ENCODE measurements at regions not wholly inside any gene's neighbourhood (a gene's known extent, or its start where the extent isn't known, plus 50 kb on each side); places are given as distances from the start of the nearest gene placed in this dataset.

- TF ChIP-seq POLR2A (IDR thresholded peaks at IDR 0.05) (no peak), CTCF (IDR thresholded peaks at IDR 0.05) (no peak), EP300 (IDR thresholded peaks at IDR 0.05) (no peak)
These were observed 75.3 kb upstream of the COL5A1 start for GRCh38 chr9:134566196-134566847.
